Endothelial cell of umbilical vein (primary cell): ENCODE measurements at regions not wholly inside any gene's neighbourhood (a gene's known extent, or its start where the extent isn't known, plus 50 kb on each side); places are given as distances from the start of the nearest gene placed in this dataset.

Experiments used
- BruUV-seq: library from RNA; stranded (reverse); fragments of 400-500 nt; replicated peaks from 2 replicates; lab custom pipeline; 2021; lab: Mats Ljungman, UMichigan
- CTCF ChIA-PET: fragments of 300-600, 350-600 bp; sonication (Branson Sonifier 250); formaldehyde crosslinking; loops from one replicate; lab custom pipeline; 2021; ENCODE audit warnings: antibody characterized with exemption, inconsistent platforms; lab: Charles Lee
- POLR2A ChIA-PET: fragments of 300-600, 350-600 bp; sonication (Branson Sonifier 250); formaldehyde crosslinking; loops from one replicate; lab custom pipeline; 2021; ENCODE audit warnings: antibody characterized with exemption, inconsistent platforms; lab: Charles Lee
- DNase-seq: peaks from one replicate; pipeline ENCODE4 v3.0.0-alpha.2; 2011; ENCODE audit warnings: low read depth, low spot score
- FAIRE-seq: peaks from 2 replicates; lab custom pipeline; 2011; peaks lifted over from hg19 to GRCh38; lab: Jason Lieb, UNC
- H2AFZ ChIP-seq: 2 replicates; pipeline ENCODE4 v1.6.0; 2012; ENCODE audit warnings: low read depth, low read length, control low read depth, inconsistent platforms
- H3K27ac ChIP-seq: 2 replicates; pipeline ENCODE4 v1.5.1; 2011; ENCODE audit warnings: low read depth, mild to moderate bottlenecking, control low read depth, low read length, moderate library complexity; ENCODE audit not compliant: insufficient read depth
- H3K27me3 ChIP-seq, 2 experiments: 2 replicates each; pipeline versions ENCODE4 v1.6.0 to v1.6.1; 2011; ENCODE audit warnings: low read length in 2 of 2, mixed read lengths in 1 of 2; ENCODE audit not compliant: control insufficient read depth in 2 of 2, insufficient read depth in 2 of 2
- H3K36me3 ChIP-seq, 2 experiments: 2 replicates in 1 of 2; 3 replicates in 1 of 2; pipeline ENCODE4 v1.5.1; 2011; ENCODE audit warnings: low read length in 2 of 2, mild to moderate bottlenecking in 1 of 2, moderate library complexity in 1 of 2; ENCODE audit not compliant: control insufficient read depth in 2 of 2, insufficient read depth in 2 of 2; ENCODE audit errors: extremely low read depth in 1 of 2
- H3K4me1 ChIP-seq: 3 replicates; pipeline ENCODE4 v1.5.1; 2011; ENCODE audit warnings: mild to moderate bottlenecking, low read length; ENCODE audit not compliant: control insufficient read depth, insufficient read depth; ENCODE audit errors: extremely low read depth
- H3K4me2 ChIP-seq: 2 replicates; pipeline ENCODE4 v1.6.1; 2011; ENCODE audit warnings: low read length, control low read depth, mixed read lengths; ENCODE audit not compliant: insufficient read depth
- H3K4me3 ChIP-seq, 3 experiments: fragments of 200-600 bp in 1 of 3; sonication (generic), shearing (Covaris generic) in 1 of 3; replicated peaks in 1 of 3; 2 replicates each; pipeline ENCODE4 v1.5.1; 2011 to 2016; ENCODE audit warnings: control low read depth in 3 of 3, low read length in 3 of 3, mild to moderate bottlenecking in 2 of 3, inconsistent platforms in 1 of 3, low read depth in 1 of 3, moderate library complexity in 1 of 3; ENCODE audit not compliant: insufficient read depth in 1 of 3
- H3K79me2 ChIP-seq: 2 replicates; pipeline ENCODE4 v1.6.0; 2012; ENCODE audit warnings: low read length, inconsistent platforms; ENCODE audit not compliant: control insufficient read depth, insufficient read depth
- H3K9ac ChIP-seq: replicated peaks from 2 replicates; pipeline ENCODE3; 2011; ENCODE audit warnings: low read length, control low read depth; ENCODE audit not compliant: insufficient read depth; ENCODE audit errors: extremely low read depth
- H3K9me1 ChIP-seq: replicated peaks from 3 replicates; pipeline ENCODE4 v1.6.0; 2011; ENCODE audit warnings: mild to moderate bottlenecking, low read length; ENCODE audit not compliant: control insufficient read depth, insufficient read depth; ENCODE audit errors: extremely low read depth
- H3K9me3 ChIP-seq: replicated peaks from 2 replicates; pipeline ENCODE4 v1.5.1; 2012; ENCODE audit warnings: low read length, inconsistent platforms; ENCODE audit not compliant: control insufficient read depth, insufficient read depth
- H4K20me1 ChIP-seq: replicated peaks from 2 replicates; pipeline ENCODE3; 2011; ENCODE audit warnings: mild to moderate bottlenecking, low read length; ENCODE audit not compliant: control insufficient read depth, insufficient read depth; ENCODE audit errors: extremely low read depth
- CTCF ChIP-seq, 2 donors: IDR thresholded peaks; 1 replicate in 1 of 2; 2 replicates in 1 of 2; pipeline ENCODE4 v1.5.1; 2011; ENCODE audit warnings: low read length in 2 of 2, mild to moderate bottlenecking in 2 of 2, moderate library complexity in 2 of 2, control low read depth in 1 of 2, inconsistent platforms in 1 of 2, low read depth in 1 of 2; ENCODE audit not compliant: insufficient read depth in 1 of 2; ENCODE audit errors: extremely low read depth in 1 of 2
- EZH2 ChIP-seq: IDR thresholded peaks from 2 replicates; pipeline ENCODE4 v1.6.1; 2012; ENCODE audit warnings: borderline replicate concordance, low read depth, mild to moderate bottlenecking, moderate library complexity, low read length, inconsistent platforms; ENCODE audit not compliant: severe bottlenecking
- GATA2 ChIP-seq: IDR thresholded peaks from 2 replicates; pipeline ENCODE4 v1.7.0; 2011; ENCODE audit warnings: low read depth, mild to moderate bottlenecking, moderate library complexity, mixed read lengths, low read length; ENCODE audit not compliant: insufficient read length, insufficient read depth
- JUN ChIP-seq: IDR thresholded peaks from 2 replicates; pipeline ENCODE4 v1.6.1; 2011; ENCODE audit warnings: borderline replicate concordance, low read depth; ENCODE audit not compliant: insufficient read length, insufficient read depth
- POLR2A ChIP-seq: IDR thresholded peaks from 2 replicates; pipeline ENCODE4 v1.6.1; 2012; ENCODE audit warnings: low read depth, mild to moderate bottlenecking, control low read depth, low read length
- dilution Hi-C: fragments of 300-500 bp; cut with MboI; formaldehyde crosslinking; loops from one replicate; pipeline ENCODE4 v1.15.0; 2019; ENCODE audit warnings: low sequenced_read_pairs; ENCODE audit not compliant: extremely low pct_ligation_motif_present
- intact Hi-C: fragments of 100-400 bp; cut with micrococcal nuclease; formaldehyde crosslinking; loops from one replicate; pipeline ENCODE4 v1.10.0; 2022
- TF ChIP-seq, protein P1 (sequence below): IDR thresholded peaks from 2 replicates; pipeline ENCODE4 v1.6.1; 2011; ENCODE audit not compliant: insufficient read depth, insufficient read length

DNA sequence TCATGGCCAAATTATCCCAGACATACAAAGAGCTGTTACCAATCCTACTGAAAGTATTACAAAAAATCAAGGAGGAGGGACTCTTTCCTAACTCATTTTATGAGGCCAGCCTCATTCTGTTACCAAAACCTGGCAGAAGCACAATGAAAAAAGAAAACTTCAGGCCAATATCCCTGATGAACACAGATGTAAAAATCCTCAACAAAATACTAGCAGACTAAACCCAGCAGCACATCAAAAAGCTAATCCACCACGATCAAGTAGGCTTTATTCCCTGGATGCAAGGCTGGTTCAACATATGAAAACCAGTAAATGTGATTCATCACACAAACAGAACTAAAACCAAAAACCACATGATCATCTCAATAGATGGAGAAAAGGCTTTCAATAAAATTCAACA is 109.2 kb downstream of the C6orf118 start:
- Histone ChIP-seq H3K27ac (no peak overlapping the region), H3K9me1 (no peaks in the 10 kb centered on the region), H3K4me3 (no peak overlapping the region), H3K36me3 (no peaks in the 10 kb centered on the region), H3K79me2 (no peaks in the 10 kb centered on the region), H3K4me2 (no peak overlapping the region), H3K9me3 (peaks cover 1% of the 10 kb centered on the region), H3K9ac (no peak overlapping the region), H3K4me1 (no peaks in the 10 kb centered on the region), H4K20me1 (no peaks in the 10 kb centered on the region), H3K27me3 (no peaks in the 10 kb centered on the region), H2AFZ (no peak overlapping the region)
- ChIA-PET POLR2A (no interaction called here), CTCF (no interaction called here)
- no peak for TF ChIP-seq POLR2A
- TF ChIP-seq JUN = no peak
- no peak for TF ChIP-seq EZH2
- no peak for TF ChIP-seq CTCF (IDR thresholded peaks at IDR 0.05; ENCODE audit: extremely low read depth in 1 of 2, insufficient read depth in 1 of 2, low read depth in 1 of 2, low read length in 2 of 2)
- no peak for FAIRE-seq
- intact Hi-C loops (no loop called here), dilution Hi-C loops (no loop called here)
- no peak for DNase-seq
- BruUV-seq = no TSS peak

DNA sequence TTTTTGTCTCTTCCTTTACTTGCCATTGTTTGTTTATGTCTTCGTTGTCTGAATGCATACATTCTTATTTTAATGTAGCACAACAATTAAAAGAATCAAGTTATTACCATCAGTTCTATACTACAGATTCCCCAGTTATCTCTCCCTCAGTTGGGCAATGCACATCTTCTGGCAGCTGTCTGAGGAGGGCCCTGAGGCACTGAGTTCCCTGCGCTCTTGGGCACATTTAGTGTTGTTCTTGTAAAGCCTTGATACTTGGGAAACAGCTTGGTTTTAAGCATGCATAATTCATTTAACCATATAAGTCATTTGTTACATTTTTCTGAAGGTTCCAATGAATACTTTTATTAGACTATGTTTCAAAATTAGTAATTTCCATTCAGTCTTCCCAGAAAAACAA is 117.9 kb downstream of the C6orf118 start:
- Histone ChIP-seq H3K4me2 (no peak overlapping the region), H3K36me3 (no peaks in the 10 kb centered on the region), H3K9me3 (peaks cover under 1% of the 10 kb centered on the region), H3K27me3 (no peaks in the 10 kb centered on the region), H3K27ac (no peak overlapping the region), H4K20me1 (no peaks in the 10 kb centered on the region), H2AFZ (no peak overlapping the region), H3K9ac (no peak overlapping the region), H3K79me2 (no peaks in the 10 kb centered on the region), H3K9me1 (no peaks in the 10 kb centered on the region), H3K4me3 (no peak overlapping the region), H3K4me1 (no peaks in the 10 kb centered on the region)
- BruUV-seq = no TSS peak
- POLR2A ChIA-PET = no interaction called here
- dilution Hi-C loops (no loop called here), intact Hi-C loops (no loop called here)
- DNase-seq = no peak
- CTCF ChIA-PET = no interaction called here
- TF ChIP-seq, protein P1, sequence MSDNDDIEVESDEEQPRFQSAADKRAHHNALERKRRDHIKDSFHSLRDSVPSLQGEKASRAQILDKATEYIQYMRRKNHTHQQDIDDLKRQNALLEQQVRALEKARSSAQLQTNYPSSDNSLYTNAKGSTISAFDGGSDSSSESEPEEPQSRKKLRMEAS = no peak
- TF ChIP-seq GATA2 = no peak
- no peak for FAIRE-seq
